Keratinocyte (primary cell): ENCODE measurements at regions not wholly inside any gene's neighbourhood (a gene's known extent, or its start where the extent isn't known, plus 50 kb on each side); places are given as distances from the start of the nearest gene placed in this dataset.

Source experiments
- DNase-seq: peaks from one replicate; pipeline ENCODE4 v3.0.0-alpha.2; 2011; ENCODE audit warnings: low read depth, missing footprints, low spot score
- FAIRE-seq: peaks from 2 replicates; lab custom pipeline; 2011; peaks lifted over from hg19 to GRCh38; lab: Jason Lieb, UNC
- H2AFZ ChIP-seq: 2 replicates; pipeline ENCODE4 v1.6.0; 2012; ENCODE audit warnings: low read length, control low read depth, inconsistent platforms; ENCODE audit not compliant: control insufficient read depth
- H3K27ac ChIP-seq: 2 replicates; pipeline ENCODE4 v1.5.1; 2011; ENCODE audit warnings: low read length; ENCODE audit not compliant: control insufficient read depth, insufficient read depth
- H3K27me3 ChIP-seq: 3 replicates; pipeline ENCODE4 v1.6.0; 2011; ENCODE audit warnings: low read length; ENCODE audit not compliant: control insufficient read depth, insufficient read depth; ENCODE audit errors: extremely low read depth
- H3K36me3 ChIP-seq, 2 experiments: 2 replicates in 1 of 2; 3 replicates in 1 of 2; pipeline ENCODE4 v1.5.1; 2011; ENCODE audit warnings: low read length in 2 of 2, mild to moderate bottlenecking in 1 of 2; ENCODE audit not compliant: control insufficient read depth in 2 of 2, insufficient read depth in 2 of 2; ENCODE audit errors: extremely low read depth in 1 of 2
- H3K4me1 ChIP-seq: 3 replicates; pipeline ENCODE4 v1.5.1; 2011; ENCODE audit warnings: low read length; ENCODE audit not compliant: control insufficient read depth, insufficient read depth; ENCODE audit errors: extremely low read depth
- H3K4me2 ChIP-seq: 3 replicates; pipeline ENCODE4 v1.6.0; 2011; ENCODE audit warnings: low read depth, low read length; ENCODE audit not compliant: control insufficient read depth, insufficient read depth; ENCODE audit errors: extremely low read depth
- H3K4me3 ChIP-seq, 3 experiments: fragments of 200-600 bp in 1 of 3; sonication (generic) in 1 of 3; 2 replicates in 2 of 3; 3 replicates in 1 of 3; pipeline ENCODE4 v1.5.1; 2011 to 2016; ENCODE audit warnings: low read length in 3 of 3, mild to moderate bottlenecking in 3 of 3, control low read depth in 2 of 3, inconsistent platforms in 1 of 3, low read depth in 1 of 3, mixed read lengths in 1 of 3, mixed run types in 1 of 3, moderate library complexity in 1 of 3; ENCODE audit not compliant: control insufficient read depth in 2 of 3, insufficient read depth in 2 of 3; ENCODE audit errors: extremely low read depth in 1 of 3
- H3K79me2 ChIP-seq: 2 replicates; pipeline ENCODE4 v1.6.0; 2012; ENCODE audit warnings: low read length; ENCODE audit not compliant: control insufficient read depth, insufficient read depth
- H3K9ac ChIP-seq: 3 replicates; pipeline ENCODE4 v1.6.0; 2011; ENCODE audit warnings: low read length; ENCODE audit not compliant: control insufficient read depth, insufficient read depth; ENCODE audit errors: extremely low read depth
- H3K9me1 ChIP-seq: 3 replicates; pipeline ENCODE4 v1.6.0; 2011; ENCODE audit warnings: low read length; ENCODE audit not compliant: control insufficient read depth, insufficient read depth; ENCODE audit errors: extremely low read depth
- H3K9me3 ChIP-seq: 2 replicates; pipeline ENCODE4 v1.5.1; 2012; ENCODE audit warnings: low read depth, low read length; ENCODE audit not compliant: control insufficient read depth
- H4K20me1 ChIP-seq: 3 replicates; pipeline ENCODE4 v1.6.0; 2011; ENCODE audit warnings: low read length; ENCODE audit not compliant: control insufficient read depth, insufficient read depth; ENCODE audit errors: extremely low read depth
- CTCF ChIP-seq, 3 experiments: IDR thresholded peaks in 1 of 3; conservative IDR thresholded peaks in 1 of 3; optimal IDR thresholded peaks in 1 of 3; 2 replicates in 2 of 3; 3 replicates in 1 of 3; pipeline versions ENCODE3 to v1.5.1; 2011; ENCODE audit warnings: low read length in 3 of 3, mild to moderate bottlenecking in 3 of 3, moderate library complexity in 2 of 3, control low read depth in 1 of 3, inconsistent platforms in 1 of 3; ENCODE audit not compliant: insufficient read depth in 2 of 3; ENCODE audit errors: extremely low read depth in 1 of 3
- EZH2 ChIP-seq: IDR thresholded peaks from one replicate; pipeline ENCODE4 v1.6.1; 2012; ENCODE audit warnings: inconsistent platforms, mild to moderate bottlenecking, low read length, moderate library complexity
- dilution Hi-C: fragments of 300-500 bp; cut with MboI; formaldehyde crosslinking; loops from one replicate; pipeline ENCODE4 v1.7.0; 2020; ENCODE audit warnings: low sequenced_read_pairs; ENCODE audit not compliant: extremely low pct_ligation_motif_present

- Histone ChIP-seq H3K4me1 (no peaks in the 10 kb centered on the region), H3K9me1 (no peaks in the 10 kb centered on the region), H3K27ac (no peak overlapping the region), H3K9me3 (no peaks in the 10 kb centered on the region), H2AFZ (no peak overlapping the region), H4K20me1 (no peaks in the 10 kb centered on the region), H3K4me2 (no peak overlapping the region), H3K9ac (no peak overlapping the region), H3K4me3 (no peak overlapping the region), H3K79me2 (no peaks in the 10 kb centered on the region), H3K27me3 (no peaks in the 10 kb centered on the region), H3K36me3 (no peaks in the 10 kb centered on the region)
- no peak for FAIRE-seq
- dilution Hi-C loops = no loop called here
- no peak for DNase-seq
- TF ChIP-seq EZH2 = no peak
- TF ChIP-seq CTCF (optimal IDR thresholded peaks at IDR 0.05 in 1 of 3, IDR thresholded peaks at IDR 0.05 in 1 of 3, conservative IDR thresholded peaks at IDR 0.05 in 1 of 3; ENCODE audit: extremely low read depth in 1 of 3, insufficient read depth in 2 of 3, low read length in 3 of 3) = no peak
These were observed 316.7 kb downstream of the BRINP2 start for GRCh38 chr1:177487481-177487880.

- dilution Hi-C loops = no loop called here
These were observed 310.1 kb downstream of the BRINP2 start for GRCh38 chr1:177480741-177481305.

More at GRCh38 chr1:177480741-177481305, 310.1 kb downstream of the BRINP2 start:
- Histone ChIP-seq H3K9me1 (no peaks in the 10 kb centered on the region), H3K4me1 (no peaks in the 10 kb centered on the region), H3K79me2 (no peaks in the 10 kb centered on the region), H3K36me3 (no peaks in the 10 kb centered on the region), H3K4me2 (no peak overlapping the region), H3K9ac (no peak overlapping the region), H3K4me3 (no peak overlapping the region), H4K20me1 (no peaks in the 10 kb centered on the region), H2AFZ (no peak overlapping the region), H3K9me3 (no peaks in the 10 kb centered on the region), H3K27me3 (peaks cover 5% of the 10 kb centered on the region), H3K27ac (no peak overlapping the region)
- TF ChIP-seq CTCF (optimal IDR thresholded peaks at IDR 0.05 in 1 of 3, IDR thresholded peaks at IDR 0.05 in 1 of 3, conservative IDR thresholded peaks at IDR 0.05 in 1 of 3; ENCODE audit: extremely low read depth in 1 of 3, insufficient read depth in 2 of 3, low read length in 3 of 3) = no peak
- TF ChIP-seq EZH2 = no peak
- DNase-seq = no peak
- no peak for FAIRE-seq
